Transverse colon (tissue), 4 donors: ENCODE measurements at regions not wholly inside any gene's neighbourhood (a gene's known extent, or its start where the extent isn't known, plus 50 kb on each side); places are given as distances from the start of the nearest gene placed in this dataset.

Source experiments
- DNase-seq: peaks from one replicate; pipeline ENCODE4 v3.0.0-alpha.2; 2019
- H3K27ac ChIP-seq, 4 donors: fragments of 200-600 bp; sonication (generic); 2 replicates each; pipeline ENCODE4 v1.5.1; 2016 to 2018; ENCODE audit warnings: inconsistent platforms in 4 of 4
- H3K27me3 ChIP-seq: fragments of 200-600 bp; sonication (generic); 2 replicates; pipeline ENCODE4 v1.5.1; 2017; ENCODE audit warnings: inconsistent platforms
- H3K36me3 ChIP-seq, 4 donors: fragments of 200-600 bp; sonication (generic); 2 replicates each; pipeline ENCODE4 v1.5.1; 2017 to 2019; ENCODE audit warnings: inconsistent platforms in 4 of 4
- H3K4me1 ChIP-seq, 4 donors: fragments of 200-600 bp; sonication (generic); 2 replicates each; pipeline ENCODE4 v1.5.1; 2017 to 2020; ENCODE audit warnings: inconsistent platforms in 4 of 4
- H3K4me3 ChIP-seq, 4 donors: fragments of 200-600 bp; sonication (generic); 1 replicate in 1 of 4; 2 replicates in 3 of 4; pipeline versions ENCODE4 v1.5.1 to v1.6.1; 2017 to 2019; ENCODE audit warnings: inconsistent platforms in 4 of 4
- H3K9me3 ChIP-seq, 2 donors: fragments of 200-600 bp; sonication (generic); 2 replicates each; pipeline ENCODE4 v1.5.1; 2017 to 2019; ENCODE audit warnings: inconsistent platforms in 2 of 2
- CTCF ChIP-seq, 5 experiments: fragments of 200-600 bp in 3 of 5; fragments of 450-650 bp in 2 of 5; sonication (generic) in 3 of 5; IDR thresholded peaks; 1 replicate in 2 of 5; 2 replicates in 3 of 5; pipeline ENCODE4 v1.5.1; 2016 to 2017; ENCODE audit warnings: antibody characterized with exemption in 5 of 5, inconsistent platforms in 3 of 5, mild to moderate bottlenecking in 2 of 5, moderate library complexity in 1 of 5
- EP300 ChIP-seq: sonication (generic); formaldehyde crosslinking; IDR thresholded peaks from one replicate; pipeline ENCODE4 v1.6.1; 2017; ENCODE audit warnings: antibody characterized with exemption, low read depth
- POLR2A ChIP-seq: fragments of 450-650 bp; IDR thresholded peaks from one replicate; pipeline ENCODE4 v1.6.1; 2016; ENCODE audit warnings: antibody characterized with exemption, mild to moderate bottlenecking, moderate library complexity
- POLR2AphosphoS5 ChIP-seq, 3 donors: sonication (generic); formaldehyde crosslinking; IDR thresholded peaks; one replicate each; pipeline ENCODE4 v1.6.1; 2016; ENCODE audit warnings: antibody characterized with exemption in 3 of 3
- WGBS, 2 donors: methylation state at CpG; one replicate each; pipeline ENCODE4 v1.1.5; 2018; ENCODE audit warnings: low coverage in 1 of 2; 5-methylcytosine and 5-hydroxymethylcytosine counted together
- in situ Hi-C, 4 donors: fragments of 200-750 bp; cut with MboI; loops; one replicate each; pipeline versions ENCODE4 v1.15.0 to v1.15.1; 2017; ENCODE audit warnings: low sequenced_read_pairs in 3 of 4, low pct_ligation_motif_present in 1 of 4, low pct_unique_long_range_greater_than_20kb in 1 of 4
- intact Hi-C: fragments of 100-400 bp; cut with DNase I; formaldehyde crosslinking; loops from one replicate; pipeline ENCODE4 v1.15.1; 2023; ENCODE audit warnings: low total_unique reads

DNA sequence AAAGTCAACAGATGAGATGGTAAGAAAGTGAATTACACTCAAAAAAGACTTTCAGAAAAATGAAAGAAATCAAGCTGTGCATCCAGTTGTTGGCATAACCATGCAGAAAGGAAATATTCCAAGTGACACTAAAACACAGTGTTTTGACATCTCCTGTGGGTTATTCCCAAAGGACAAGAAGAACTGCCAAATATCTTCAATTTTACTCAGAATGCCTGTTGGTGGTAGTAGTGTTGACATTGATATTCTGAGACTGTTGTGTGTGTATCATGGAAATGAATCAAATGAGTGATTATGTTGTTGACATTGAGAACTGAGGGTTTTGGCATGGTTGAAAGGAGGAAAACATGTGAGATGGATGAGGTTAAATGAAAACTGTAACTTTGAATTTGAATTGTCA lies 196.9 kb downstream of the SH2D4B start:
- no peak for TF ChIP-seq POLR2AphosphoS5 (IDR thresholded peaks at IDR 0.05)
- TF ChIP-seq EP300, result no peak
- TF ChIP-seq CTCF (IDR thresholded peaks at IDR 0.05), result no peak
- TF ChIP-seq POLR2A, result no peak
- Histone ChIP-seq H3K27ac (no peak overlapping the region), H3K27me3 (no peaks in the 10 kb centered on the region), H3K9me3 (no peaks in the 10 kb centered on the region), H3K4me1 (no peaks in the 10 kb centered on the region), H3K36me3 (no peaks in the 10 kb centered on the region), H3K4me3 (no peak overlapping the region)
- intact Hi-C loops (no loop called here), in situ Hi-C loops (no loop called here)
- DNase-seq, result no peak

DNA sequence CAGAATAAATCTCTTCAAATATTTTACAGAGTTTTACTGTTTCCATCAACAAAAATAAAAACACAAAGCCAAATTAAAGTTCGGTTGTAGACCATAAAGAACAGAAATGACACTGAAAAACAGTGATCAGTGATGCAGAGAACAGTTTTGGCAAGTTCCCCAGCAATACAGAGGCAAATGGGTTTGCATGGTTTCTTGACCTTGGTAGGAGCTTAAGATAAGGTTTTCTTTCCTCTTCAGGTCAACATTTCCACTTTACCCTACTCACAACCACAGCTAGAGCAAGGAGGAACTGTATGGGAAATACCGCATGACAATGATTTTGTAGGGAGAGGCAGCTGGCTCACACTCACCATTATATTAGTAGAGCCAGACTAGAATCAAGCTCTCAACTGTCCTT lies 199.5 kb downstream of the SH2D4B start:
- H3K4me1 ChIP-seq, result no peaks in the 10 kb centered on the region
- in situ Hi-C loops, result no loop called here
- no peaks in the 10 kb centered on the region for H3K27me3 ChIP-seq
- intact Hi-C loops, result no loop called here
- H3K27ac ChIP-seq, result no peak overlapping the region
- TF ChIP-seq POLR2AphosphoS5 (IDR thresholded peaks at IDR 0.05) (no peak), POLR2A (no peak), CTCF (IDR thresholded peaks at IDR 0.05) (no peak), EP300 (no peak)
- no peak overlapping the region for H3K4me3 ChIP-seq
- DNase-seq, result no peak
- H3K36me3 ChIP-seq, result no peaks in the 10 kb centered on the region
- WGBS, 2 donors, result 67 to 74% methylated on average over 1 to 2 of the region's 2 CpGs
- no peaks in the 10 kb centered on the region for H3K9me3 ChIP-seq

GRCh38 chr10:80739328-80739727 lies 201.6 kb downstream of the SH2D4B start:
- Histone ChIP-seq H3K36me3 (no peaks in the 10 kb centered on the region), H3K27ac (no peak overlapping the region), H3K4me1 (no peaks in the 10 kb centered on the region), H3K4me3 (no peak overlapping the region), H3K27me3 (no peaks in the 10 kb centered on the region), H3K9me3 (no peaks in the 10 kb centered on the region)
- no peak for DNase-seq
- TF ChIP-seq POLR2A, result no peak
- no peak for TF ChIP-seq POLR2AphosphoS5 (IDR thresholded peaks at IDR 0.05)
- TF ChIP-seq EP300, result no peak
- TF ChIP-seq CTCF (IDR thresholded peaks at IDR 0.05), result no peak
- WGBS, 2 donors, result 85 to 94% methylated on average over 6 of the region's 6 CpGs
- in situ Hi-C loops, result no loop called here
- intact Hi-C loops, result no loop called here

DNA sequence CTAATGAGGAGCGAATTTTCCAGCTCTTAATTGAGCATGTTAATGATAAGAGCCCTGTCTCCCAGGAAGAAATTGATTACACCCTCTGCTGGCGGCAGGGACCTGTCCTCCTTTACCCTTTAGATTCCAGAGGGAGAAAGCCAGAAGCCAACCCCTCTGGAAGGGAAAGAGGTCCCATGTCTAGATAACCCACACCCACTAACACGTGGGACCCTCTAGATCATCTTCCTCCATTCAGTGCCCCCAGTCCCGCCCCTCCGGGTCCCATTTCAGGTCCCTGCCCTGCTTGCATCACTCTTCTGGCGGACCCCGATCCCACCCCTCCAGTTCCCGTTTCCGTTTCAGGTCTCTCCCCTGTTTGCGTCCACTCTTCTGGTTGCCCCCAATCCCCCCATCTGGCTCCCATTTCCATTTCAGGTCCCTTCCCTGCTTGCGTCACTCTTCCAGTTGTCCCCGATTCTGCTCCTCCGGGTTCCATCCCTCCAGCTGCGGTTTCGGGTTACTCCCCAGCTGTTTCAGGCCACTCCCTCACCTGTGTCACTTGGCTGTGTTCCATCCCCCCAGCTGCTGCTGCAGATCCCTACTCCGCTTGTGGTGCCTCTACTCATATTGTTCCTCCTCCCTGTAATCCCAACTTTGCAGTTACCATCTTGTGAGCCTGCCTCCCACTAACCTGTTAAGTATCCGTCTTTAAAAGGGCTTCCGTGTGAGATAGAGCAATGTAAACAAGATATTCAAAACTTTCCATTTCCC lies 202.4 kb downstream of the SH2D4B start:
- in situ Hi-C loops, result no loop called here
- H3K9me3 ChIP-seq, result no peaks in the 10 kb centered on the region
- no peaks in the 10 kb centered on the region for H3K4me1 ChIP-seq
- H3K27ac ChIP-seq, result no peak overlapping the region
- no peaks in the 10 kb centered on the region for H3K27me3 ChIP-seq
- 78 to 91% methylated on average over 7 to 18 of the region's 18 CpGs for WGBS, 2 donors
- intact Hi-C loops, result no loop called here
- DNase-seq, result no peak
- H3K4me3 ChIP-seq, result no peak overlapping the region
- TF ChIP-seq CTCF (IDR thresholded peaks at IDR 0.05) (no peak), POLR2A (no peak), POLR2AphosphoS5 (IDR thresholded peaks at IDR 0.05) (no peak), EP300 (no peak)
- no peaks in the 10 kb centered on the region for H3K36me3 ChIP-seq
